ENCODE measurements at regions not wholly inside any gene's neighbourhood (a gene's known extent, or its start where the extent isn't known, plus 50 kb on each side); places are given as distances from the start of the nearest gene placed in this dataset.

- no peak overlapping the region for H3K27ac Mint-ChIP-seq
- no peaks in the 10 kb centered on the region for H3K79me1 ChIP-seq (ENCODE audit: insufficient read depth, low read depth, low read length, poor library complexity, severe bottlenecking)
- no peak overlapping the region for H3K27ac ChIP-seq (ENCODE audit: insufficient read length, low read depth, low read length)
- no peak overlapping the region for H4K8ac ChIP-seq (replicated peaks; ENCODE audit: insufficient read length, low read depth, low read length)
- H2BK20ac ChIP-seq (ENCODE audit: low read depth, low read length, poor library complexity, severe bottlenecking) = no peak overlapping the region
- H4K5ac ChIP-seq (ENCODE audit: insufficient read length, low read depth, low read length) = no peak overlapping the region
- H3K4me3 Mint-ChIP-seq = no peak overlapping the region
- no peak overlapping the region for H2BK120ac ChIP-seq (ENCODE audit: low read depth, low read length, poor library complexity, severe bottlenecking)
- no peaks in the 10 kb centered on the region for H3K4me1 Mint-ChIP-seq
- H3K14ac ChIP-seq (ENCODE audit: insufficient read depth, low read length) = no peak overlapping the region
- H2AFZ ChIP-seq (ENCODE audit: low read length) = no peak overlapping the region
- H3T11ph ChIP-seq (ENCODE audit: low read length) = no peak overlapping the region
- no peak overlapping the region for H3K9ac ChIP-seq (ENCODE audit: extremely low read depth, insufficient read length, low read length)
- H3K4me2 ChIP-seq (ENCODE audit: insufficient read depth, insufficient read length, low read length) = no peak overlapping the region
- no peaks in the 10 kb centered on the region for H3K79me2 ChIP-seq (ENCODE audit: insufficient read depth, low read length)
- WGBS (ENCODE audit: extremely low coverage, insufficient read length, low lambda C conversion rate) = no CpG with 5 or more reads among the region's 5 CpGs
- no peak overlapping the region for H3K4ac ChIP-seq (ENCODE audit: low read depth, low read length)
- H2BK12ac ChIP-seq (ENCODE audit: insufficient read length, low read depth, low read length) = no peak overlapping the region
- H3K23ac ChIP-seq (ENCODE audit: insufficient read length, low read depth, low read length) = no peak overlapping the region
- H2AK5ac ChIP-seq (ENCODE audit: insufficient read length, low read length) = no peak overlapping the region
- no peak overlapping the region for H2BK5ac ChIP-seq (ENCODE audit: insufficient read length, low read length)
- H3K36me3 Mint-ChIP-seq (ENCODE audit: insufficient read depth in 1 of 3, low read depth in 3 of 3) = no peaks in the 10 kb centered on the region
- H3K9me3 ChIP-seq (ENCODE audit: control insufficient read depth, low read depth, low read length) = no peaks in the 10 kb centered on the region
- TF ChIP-seq CTCF (conservative IDR thresholded peaks at IDR 0.05) = no peak
- no peak overlapping the region for H2BK15ac ChIP-seq (ENCODE audit: low read depth, low read length)
- no peaks in the 10 kb centered on the region for H4K20me1 ChIP-seq (ENCODE audit: control insufficient read depth, insufficient read depth, insufficient read length)
- H3K56ac ChIP-seq (ENCODE audit: insufficient read length, low read depth, low read length) = no peak overlapping the region
- H3K9me3 Mint-ChIP-seq = no peaks in the 10 kb centered on the region
- H3K18ac ChIP-seq (ENCODE audit: insufficient read length, low read depth, low read length) = no peak overlapping the region
- H3K27me3 Mint-ChIP-seq (ENCODE audit: low read depth) = no peaks in the 10 kb centered on the region; the same call in 1 of the 2 replicates
- H3K27me3 ChIP-seq (ENCODE audit: insufficient read depth, low read length) = no peaks in the 10 kb centered on the region
- H4K91ac ChIP-seq (ENCODE audit: insufficient read length, low read depth, low read length) = no peak overlapping the region
- DNase-seq = no peak
- H3K4me1 ChIP-seq (ENCODE audit: insufficient read depth, low read length) = no peaks in the 10 kb centered on the region; the same call in 1 of the 2 replicates
- H3K23me2 ChIP-seq (ENCODE audit: insufficient read length, low read depth, low read length, poor library complexity, severe bottlenecking) = no peaks in the 10 kb centered on the region
Observed at GRCh38 chr5:56522169-56522568, 289.0 kb upstream of the ANKRD55 start.

Data from H9 (cell line).